AG04449 (cell line): ENCODE measurements at regions not wholly inside any gene's neighbourhood (a gene's known extent, or its start where the extent isn't known, plus 50 kb on each side); places are given as distances from the start of the nearest gene placed in this dataset.

ENCODE experiments used
- CTCF ChIA-PET: fragments of 350-600 bp; formaldehyde crosslinking; extraction: SDS; loops from one replicate; lab custom pipeline; 2021; ENCODE audit warnings: antibody characterized with exemption; lab: Yijun Ruan, JAX
- POLR2A ChIA-PET: fragments of 400-600, 350-600 bp; formaldehyde crosslinking; extraction: SDS; loops from one replicate; lab custom pipeline; 2020; ENCODE audit warnings: antibody characterized with exemption, inconsistent platforms; lab: Yijun Ruan, JAX
- DNase-seq: peaks from one replicate; pipeline ENCODE4 v3.0.0-alpha.2; 2010; ENCODE audit warnings: low read depth, low spot score
- H3K4me3 ChIP-seq: 2 replicates; pipeline ENCODE4 v1.5.1; 2011; ENCODE audit warnings: low read depth, mild to moderate bottlenecking, control low read depth, low read length
- CTCF ChIP-seq: IDR thresholded peaks from one replicate; pipeline ENCODE4 v1.5.1; 2011; ENCODE audit warnings: mild to moderate bottlenecking, moderate library complexity, low read length, control low read depth, inconsistent platforms; ENCODE audit not compliant: insufficient read depth; ENCODE audit errors: missing control alignments

GRCh38 chr11:80420374-80420773, 979.5 kb upstream of the TENM4 start:
- CTCF ChIA-PET, result no interaction called here
- H3K4me3 ChIP-seq, result no peak overlapping the region
- TF ChIP-seq CTCF, result no peak
- no peak for DNase-seq
- POLR2A ChIA-PET, result no interaction called here

- H3K4me3 ChIP-seq, result no peak overlapping the region
- POLR2A ChIA-PET, result no interaction called here
- CTCF ChIA-PET, result no interaction called here
- TF ChIP-seq CTCF, result no peak
- DNase-seq, result no peak
Observed at GRCh38 chr11:80417681-80418080, 976.9 kb upstream of the TENM4 start.

- no peak for TF ChIP-seq CTCF
- H3K4me3 ChIP-seq, result no peak overlapping the region
- DNase-seq, result no peak
- ChIA-PET POLR2A (no interaction called here), CTCF (no interaction called here)
Observed at GRCh38 chr11:80415580-80415979, 974.8 kb upstream of the TENM4 start.

- DNase-seq, result no peak
- ChIA-PET POLR2A (no interaction called here), CTCF (no interaction called here)
- no peak overlapping the region for H3K4me3 ChIP-seq
- no peak for TF ChIP-seq CTCF
Observed at GRCh38 chr11:80414181-80415165, 973.6 kb upstream of the TENM4 start.

- H3K4me3 ChIP-seq, result no peak overlapping the region
- no peak for DNase-seq
- POLR2A ChIA-PET, result no interaction called here
- no peak for TF ChIP-seq CTCF
- CTCF ChIA-PET, result no interaction called here
Observed at GRCh38 chr11:80412604-80413003, 971.8 kb upstream of the TENM4 start.

- no peak overlapping the region for H3K4me3 ChIP-seq
- POLR2A ChIA-PET, result no interaction called here
- DNase-seq, result no peak
- CTCF ChIA-PET, result no interaction called here
- TF ChIP-seq CTCF, result no peak
Observed at GRCh38 chr11:80393210-80393609, 952.4 kb upstream of the TENM4 start.
